HG03045 (cell line): ENCODE measurements at regions not wholly inside any gene's neighbourhood (a gene's known extent, or its start where the extent isn't known, plus 50 kb on each side); places are given as distances from the start of the nearest gene placed in this dataset.

Experiments
- ATAC-seq: cut with Tn5 transposase; IDR thresholded peaks from one replicate; pipeline ENCODE4 v1.9.1; 2021; ENCODE audit warnings: mild to moderate bottlenecking, moderate library complexity; ENCODE audit not compliant: unreplicated experiment

GRCh38 chr12:20272801-20273200, 95.5 kb upstream of the PDE3A start:
- ATAC-seq: no peak

GRCh38 chr12:20274008-20274407, 94.3 kb upstream of the PDE3A start:
- ATAC-seq: no peak

GRCh38 chr12:20278276-20278675, 90.1 kb upstream of the PDE3A start:
- no peak for ATAC-seq

- no peak for ATAC-seq
Measured at GRCh38 chr12:20280515-20280914, 87.8 kb upstream of the PDE3A start.

- no peak for ATAC-seq
Measured at GRCh38 chr12:20282401-20282800, 85.9 kb upstream of the PDE3A start.

GRCh38 chr12:20283482-20283881, 84.9 kb upstream of the PDE3A start:
- no peak for ATAC-seq

GRCh38 chr12:20289520-20289919, 78.8 kb upstream of the PDE3A start:
- no peak for ATAC-seq

GRCh38 chr12:20300457-20300856, 67.9 kb upstream of the PDE3A start:
- no peak for ATAC-seq

GRCh38 chr12:20305470-20305869, 62.9 kb upstream of the PDE3A start:
- ATAC-seq: no peak

GRCh38 chr12:20309504-20310148, 58.7 kb upstream of the PDE3A start:
- no peak for ATAC-seq

- no peak for ATAC-seq
Measured at GRCh38 chr12:20314328-20314727, 54.0 kb upstream of the PDE3A start.

- ATAC-seq: no peak
Measured at GRCh38 chr12:20317554-20317953, 50.8 kb upstream of the PDE3A start.
